ENCODE measurements at regions not wholly inside any gene's neighbourhood (a gene's known extent, or its start where the extent isn't known, plus 50 kb on each side); places are given as distances from the start of the nearest gene placed in this dataset.

GRCh38 chr18:40583671-40584070 is 1371.4 kb upstream of the PIK3C3 start:
- no peak for DNase-seq

- DNase-seq, result no peak
These were observed 1372.9 kb upstream of the PIK3C3 start for GRCh38 chr18:40582105-40582504.

DNA sequence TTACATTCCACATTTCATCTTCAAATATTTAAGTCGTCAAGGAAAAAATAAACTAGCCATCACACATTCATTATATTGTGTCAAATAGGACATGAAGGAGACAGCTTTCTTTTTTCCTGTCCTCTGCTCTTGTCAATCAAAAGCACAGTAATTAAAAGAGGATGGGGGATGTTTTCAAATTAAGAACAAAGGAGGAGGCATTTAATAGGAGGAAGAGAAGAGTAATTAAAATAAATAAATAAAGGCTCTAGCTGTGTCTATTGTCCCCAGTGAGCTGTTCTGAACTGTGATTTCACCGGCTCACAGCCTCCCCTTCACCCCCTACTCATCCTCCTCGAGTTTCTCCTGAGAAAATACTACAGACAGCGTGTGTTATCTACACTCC is 1377.1 kb upstream of the PIK3C3 start:
- DNase-seq, result no peak

GRCh38 chr18:40577239-40577980 is 1377.6 kb upstream of the PIK3C3 start:
- no peak for DNase-seq

DNA sequence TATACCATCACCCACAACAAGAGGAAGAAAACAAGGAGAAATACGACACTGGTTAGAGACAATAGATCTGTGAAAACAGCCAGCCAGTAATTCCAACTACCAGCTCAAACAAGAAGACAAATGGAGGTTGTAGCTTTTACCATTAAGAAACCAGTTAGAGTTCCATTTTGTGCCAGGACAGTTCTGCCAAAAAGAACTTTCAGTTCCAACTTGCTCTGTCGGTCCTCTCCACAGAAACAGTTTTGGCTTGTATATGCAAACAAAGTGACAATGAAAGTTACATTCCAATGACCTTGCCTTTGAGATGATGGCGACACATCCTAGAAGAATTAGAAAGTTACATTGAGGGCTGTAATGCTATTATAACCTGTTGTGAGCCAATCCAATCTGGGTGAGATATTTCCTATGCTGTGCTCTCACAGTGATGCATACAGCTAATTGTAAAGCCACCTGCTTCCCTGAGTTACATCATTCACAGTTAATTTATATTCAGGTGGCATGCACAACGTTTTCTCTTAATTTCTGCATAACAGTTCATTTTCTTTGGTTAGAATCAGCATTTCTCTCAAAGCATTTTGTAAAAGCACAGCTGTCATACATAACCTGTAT is 1378.4 kb upstream of the PIK3C3 start:
- DNase-seq, result no peak

GRCh38 chr18:40570615-40571014 is 1384.4 kb upstream of the PIK3C3 start:
- DNase-seq, result no peak

- no peak for DNase-seq
These were observed 1385.4 kb upstream of the PIK3C3 start for GRCh38 chr18:40569605-40570004.

DNA sequence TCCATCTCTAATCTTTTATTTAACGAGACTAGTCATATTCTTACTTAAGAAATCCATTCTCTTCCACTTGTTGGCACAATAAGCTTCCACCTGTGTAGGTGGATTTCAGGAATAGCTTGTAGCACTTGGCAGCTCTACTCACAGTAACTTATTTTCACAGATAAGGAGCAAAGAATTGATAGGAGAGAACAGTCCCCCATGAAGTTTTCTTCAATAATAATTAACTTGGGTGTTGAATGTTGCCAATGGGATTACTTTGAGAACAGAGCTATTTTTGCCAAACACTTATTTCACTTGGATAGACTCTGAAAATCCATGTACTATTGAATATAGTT is 1388.6 kb upstream of the PIK3C3 start:
- DNase-seq, result no peak

DNA sequence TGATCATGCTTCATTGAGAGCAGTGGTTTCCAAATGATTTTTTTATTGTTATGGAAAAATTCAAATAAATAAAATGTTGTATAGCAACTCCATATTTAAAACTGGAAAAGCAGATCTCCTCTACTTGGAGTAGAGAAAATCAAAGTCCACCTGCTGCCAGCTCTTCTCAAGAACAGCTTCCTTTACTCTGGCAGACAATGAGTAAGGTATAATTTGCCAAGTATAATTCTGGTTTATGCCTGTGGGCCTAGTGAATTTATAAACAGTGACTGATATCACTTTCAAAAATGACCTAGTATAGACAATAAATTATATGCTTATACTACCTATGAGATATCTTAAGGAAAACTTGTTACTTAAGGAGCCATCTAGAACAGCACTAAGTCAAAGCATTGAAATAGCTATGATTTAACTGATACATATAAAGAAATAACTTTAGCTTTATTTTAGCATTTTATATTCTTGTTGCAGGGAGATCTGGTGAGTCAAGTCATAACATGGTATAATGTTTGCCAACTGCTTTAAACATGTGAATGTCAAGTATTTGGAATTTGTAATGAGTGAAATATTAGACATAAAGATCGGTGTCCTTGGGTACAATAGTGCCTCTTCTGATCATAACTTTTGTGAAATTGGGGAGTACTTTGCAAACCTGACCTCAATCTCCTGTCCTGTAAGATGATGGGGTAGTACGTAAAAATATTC is 1389.1 kb upstream of the PIK3C3 start:
- DNase-seq, result no peak

- no peak for DNase-seq
These were observed 1395.5 kb upstream of the PIK3C3 start for GRCh38 chr18:40559556-40559955.

- no peak for DNase-seq
These were observed 1396.2 kb upstream of the PIK3C3 start for GRCh38 chr18:40558706-40559392.

DNA sequence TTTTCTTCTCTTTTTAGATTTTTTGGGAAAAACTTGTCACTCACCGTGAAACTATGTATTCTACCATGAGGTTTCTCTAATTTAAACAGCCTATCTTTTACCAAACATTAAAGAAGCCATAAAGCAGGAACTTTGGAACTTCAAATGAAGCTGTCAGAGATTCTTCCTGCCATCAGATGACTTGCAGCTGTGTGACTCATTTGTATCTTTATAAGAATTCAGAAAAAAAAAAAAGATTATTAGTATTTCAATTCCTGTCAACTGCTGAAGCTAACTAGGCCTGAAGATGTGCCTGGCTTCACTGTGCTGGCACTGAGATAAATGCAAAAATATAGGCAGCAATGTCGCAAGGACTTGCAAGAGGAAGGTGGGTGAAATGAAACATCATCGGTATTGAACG is 1399.1 kb upstream of the PIK3C3 start:
- DNase-seq, result no peak

DNA sequence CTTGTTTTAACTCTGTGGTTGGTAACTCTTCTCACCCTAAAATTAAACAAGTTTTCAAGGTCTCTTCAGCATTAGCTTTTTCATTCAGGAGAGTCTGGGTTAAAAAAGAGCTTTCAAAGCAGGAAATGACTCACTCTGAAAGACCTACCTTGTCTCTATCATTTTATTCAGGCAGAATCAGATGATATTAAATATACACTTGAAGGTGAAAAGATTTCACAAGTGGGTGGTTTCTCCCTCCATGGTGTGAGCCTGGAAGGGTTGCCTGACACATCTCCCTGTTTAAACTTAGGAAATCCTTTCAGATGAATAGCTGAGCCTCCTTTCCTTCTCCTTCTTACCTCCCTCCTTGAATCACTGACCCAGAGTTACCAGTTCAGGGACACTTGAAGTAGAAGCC is 1402.0 kb upstream of the PIK3C3 start:
- no peak for DNase-seq

GRCh38 chr18:40546875-40547274 is 1408.2 kb upstream of the PIK3C3 start:
- DNase-seq, result no peak

DNA sequence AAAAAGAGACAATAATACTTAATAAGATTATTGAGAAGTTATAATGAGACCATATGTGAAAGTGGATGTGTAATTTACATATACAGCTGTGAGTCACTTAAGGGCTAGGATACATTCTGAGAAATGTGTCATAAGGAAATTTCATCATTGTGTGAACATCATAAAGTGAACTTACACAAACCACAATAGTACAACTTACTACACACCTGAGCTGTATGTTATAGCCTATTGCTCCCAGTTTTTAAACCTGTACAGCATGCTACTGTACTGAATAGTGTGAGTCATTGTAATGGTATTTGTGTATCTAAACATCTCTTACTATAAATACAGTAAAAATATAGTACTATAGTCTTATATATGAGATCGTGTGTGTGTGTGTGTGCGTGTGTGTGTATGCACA is 1420.3 kb upstream of the PIK3C3 start:
- no peak for DNase-seq

GRCh38 chr18:40532046-40532445 is 1423.0 kb upstream of the PIK3C3 start:
- DNase-seq, result no peak

GRCh38 chr18:40531051-40531450 is 1424.0 kb upstream of the PIK3C3 start:
- no peak for DNase-seq

GRCh38 chr18:40529478-40529877 is 1425.6 kb upstream of the PIK3C3 start:
- DNase-seq, result no peak

- DNase-seq, result no peak
These were observed 1430.2 kb upstream of the PIK3C3 start for GRCh38 chr18:40524881-40525280.

GRCh38 chr18:40523287-40523686 is 1431.7 kb upstream of the PIK3C3 start:
- DNase-seq, result no peak

DNA sequence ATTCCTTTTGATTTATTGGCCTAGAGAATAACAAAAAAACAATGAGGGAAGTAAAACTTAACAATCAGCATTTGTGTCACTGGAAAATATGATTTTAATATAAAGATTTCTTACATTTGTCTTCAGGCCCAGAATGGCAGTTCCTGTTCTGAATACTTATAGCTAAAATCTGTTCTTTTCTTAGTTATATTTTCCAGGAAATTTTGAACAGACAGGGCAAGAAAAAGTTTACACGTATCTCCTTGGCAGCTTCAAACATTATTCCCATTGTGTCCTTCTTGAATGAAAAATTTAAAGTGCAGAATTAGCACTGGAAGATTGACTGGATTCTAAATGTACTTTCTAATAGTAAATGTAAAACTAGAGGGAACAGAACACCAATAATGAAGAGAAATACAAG is 1454.0 kb upstream of the PIK3C3 start:
- no peak for DNase-seq

DNA sequence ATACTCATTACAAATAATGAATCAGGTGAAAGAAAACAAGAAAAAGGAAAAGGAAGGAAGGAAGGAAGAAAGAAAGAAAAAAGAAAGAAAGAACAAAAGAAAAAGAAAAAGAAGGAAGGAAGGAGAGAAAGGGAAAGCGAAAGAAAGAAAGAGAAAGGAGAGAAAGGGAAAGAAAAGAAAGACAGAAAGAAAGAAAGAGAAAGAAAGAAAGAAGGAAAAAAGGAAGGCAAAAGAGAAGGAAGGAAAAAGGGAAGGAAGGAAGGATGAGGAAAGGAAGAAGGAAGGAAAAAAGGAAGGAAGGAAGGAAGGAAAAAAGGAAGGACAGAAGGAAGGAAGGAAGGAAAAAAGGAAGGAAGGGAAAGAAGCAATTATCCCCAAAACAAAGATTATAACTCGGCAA is 1460.4 kb upstream of the PIK3C3 start:
- no peak for DNase-seq

GRCh38 chr18:40493316-40493715 is 1461.7 kb upstream of the PIK3C3 start:
- no peak for DNase-seq

- DNase-seq, result no peak
These were observed 1465.7 kb upstream of the PIK3C3 start for GRCh38 chr18:40489301-40489700.

Measured in T1000 (cell line).